A549 (cell line): ENCODE measurements at regions not wholly inside any gene's neighbourhood (a gene's known extent, or its start where the extent isn't known, plus 50 kb on each side); places are given as distances from the start of the nearest gene placed in this dataset.

Experiments used
- ATAC-seq, 2 experiments: fragments of 200-7000 bp in 1 of 2; fragments of >200 bp in 1 of 2; cut with Nextera tagmentation in 1 of 2; cut with Tn5 transposase in 1 of 2; 3 replicates each; pipeline versions ENCODE4 v1.8.0 to v1.9.1; 2018 to 2020; ENCODE audit warnings: mild to moderate bottlenecking in 1 of 2, moderate library complexity in 1 of 2
- CTCF ChIA-PET: fragments of 300-600 bp; sonication (Branson Sonifier 250); formaldehyde crosslinking; extraction: SDS; loops from one replicate; lab custom pipeline; 2021; ENCODE audit warnings: antibody characterized with exemption, inconsistent platforms; lab: Yijun Ruan, JAX
- POLR2A ChIA-PET: fragments of 350-600 bp; formaldehyde crosslinking; extraction: SDS; loops from one replicate; lab custom pipeline; 2021; ENCODE audit warnings: antibody characterized with exemption, inconsistent platforms; lab: Yijun Ruan, JAX
- DNase-seq, 2 experiments: peaks; one replicate each; pipeline versions ENCODE4 v3.0.0 to v3.0.0-alpha.2; 2011 to 2016; ENCODE audit warnings: low read depth in 1 of 2, low spot score in 1 of 2
- FAIRE-seq: peaks from 2 replicates; lab custom pipeline; 2011; peaks lifted over from hg19 to GRCh38; lab: Jason Lieb, UNC
- H3K27ac ChIP-seq, 2 experiments: fragments of >200 bp; sonication (Bioruptor Twin); formaldehyde crosslinking; 3 replicates each; pipeline ENCODE4 v1.5.1; 2016 to 2017
- H3K4me1 ChIP-seq: fragments of >200 bp; sonication (Bioruptor Twin); formaldehyde crosslinking; 3 replicates; pipeline ENCODE4 v1.6.1; 2016
- H3K4me2 ChIP-seq: fragments of >200 bp; sonication (Bioruptor Twin); formaldehyde crosslinking; 3 replicates; pipeline ENCODE4 v1.6.1; 2016
- H3K4me3 ChIP-seq: fragments of >200 bp; sonication (Bioruptor Twin); formaldehyde crosslinking; 3 replicates; pipeline ENCODE4 v1.5.1; 2016
- H3K9me3 ChIP-seq: fragments of >200 bp; sonication (Bioruptor Twin); formaldehyde crosslinking; 3 replicates; pipeline ENCODE4 v1.6.1; 2016
- BCL3 ChIP-seq: fragments of >200 bp; sonication (Bioruptor Twin); formaldehyde crosslinking; IDR thresholded peaks from 3 replicates; pipeline ENCODE4 v1.6.1; 2016
- CBX2 ChIP-seq: fragments of 200-600 bp; sonication (generic); IDR thresholded peaks from 2 replicates; pipeline ENCODE4 v1.6.1; 2016; ENCODE audit warnings: low read depth, mild to moderate bottlenecking, borderline replicate concordance
- CBX8 ChIP-seq: fragments of 200-600 bp; sonication (generic); IDR thresholded peaks from 2 replicates; pipeline ENCODE4 v1.6.1; 2016
- CHD2 ChIP-seq: fragments of 150-350 bp; IDR thresholded peaks from 2 replicates; pipeline ENCODE4 v1.6.1; 2014; ENCODE audit warnings: low read length; ENCODE audit not compliant: partially characterized antibody
- FOSB ChIP-seq: fragments of 250-450 bp; sonication (Bioruptor Pico); IDR thresholded peaks from 2 replicates; pipeline ENCODE4 v1.5.0; 2020; ENCODE audit warnings: mild to moderate bottlenecking, moderate library complexity
- HOXB13 ChIP-seq: fragments of 250-450 bp; sonication (Bioruptor Pico); IDR thresholded peaks from 2 replicates; pipeline ENCODE4 v1.5.0; 2020; ENCODE audit warnings: low read depth, mild to moderate bottlenecking, moderate library complexity
- HOXB5 ChIP-seq: fragments of 250-450 bp; sonication (Bioruptor Pico); IDR thresholded peaks from 2 replicates; pipeline ENCODE4 v1.5.0; 2020; ENCODE audit warnings: mild to moderate bottlenecking, moderate library complexity
- KDM1A ChIP-seq: fragments of 200-600 bp; sonication (generic); IDR thresholded peaks from 2 replicates; pipeline ENCODE4 v1.6.1; 2016; ENCODE audit warnings: low read depth, mild to moderate bottlenecking
- MYC ChIP-seq: IDR thresholded peaks from 2 replicates; pipeline ENCODE4 v1.6.1; 2012; ENCODE audit warnings: mild to moderate bottlenecking, inconsistent platforms, low read length, improper control_type of control experiment, borderline replicate concordance
- NFE2L2 ChIP-seq: fragments of 150-350 bp; conservative IDR thresholded peaks from 2 replicates; pipeline ENCODE4 v1.6.1; 2014; ENCODE audit warnings: low read length
- NPAS2 ChIP-seq: fragments of 250-450 bp; sonication (Bioruptor Pico); IDR thresholded peaks from 2 replicates; pipeline ENCODE4 v1.8.0; 2022; ENCODE audit warnings: mild to moderate bottlenecking, moderate library complexity, borderline replicate concordance
- NR3C1 ChIP-seq: fragments of >200 bp; sonication (Bioruptor Twin); formaldehyde crosslinking; IDR thresholded peaks from 3 replicates; pipeline ENCODE4 v1.6.1; 2017
- PBX3 ChIP-seq: IDR thresholded peaks from 2 replicates; pipeline ENCODE4 v1.6.1; 2012
- PHF8 ChIP-seq: fragments of 200-600 bp; sonication (generic); IDR thresholded peaks from 2 replicates; pipeline ENCODE4 v1.6.1; 2016; ENCODE audit warnings: low read depth, mild to moderate bottlenecking, antibody characterized with exemption, moderate library complexity, borderline replicate concordance
- REST ChIP-seq: fragments of 200-600 bp; sonication (generic); IDR thresholded peaks from 2 replicates; pipeline ENCODE4 v1.6.1; 2016; ENCODE audit warnings: antibody characterized with exemption, mild to moderate bottlenecking, moderate library complexity
- TFCP2L1 ChIP-seq: fragments of 250-450 bp; sonication (Bioruptor Pico); IDR thresholded peaks from 2 replicates; pipeline ENCODE4 v1.5.0; 2021; ENCODE audit warnings: mild to moderate bottlenecking
- ZNF302 ChIP-seq: fragments of 250-450 bp; sonication (Bioruptor Pico); IDR thresholded peaks from 2 replicates; pipeline ENCODE4 v1.9.0; 2021; ENCODE audit warnings: inconsistent platforms, mild to moderate bottlenecking, moderate library complexity
- WGBS: methylation state at CpG from one replicate; pipeline ENCODE4 v1.1.6; 2017; ENCODE audit errors: missing lambda C conversion rate; 5-methylcytosine and 5-hydroxymethylcytosine counted together

- Histone ChIP-seq H3K4me1 (no peaks in the 10 kb centered on the region), H3K27ac (no peak overlapping the region), H3K4me3 (no peak overlapping the region), H3K4me2 (no peak overlapping the region), H3K9me3 (no peaks in the 10 kb centered on the region)
- ChIA-PET CTCF (no interaction called here), POLR2A (no interaction called here)
- DNase-seq (no peak), FAIRE-seq (no peak), ATAC-seq (no peak)
- TF ChIP-seq ZNF302 (CRISPR knock-in tag) (no peak), BCL3 (no peak), HOXB5 (CRISPR knock-in tag) (no peak), PBX3 (no peak), CBX8 (no peak), NPAS2 (no peak), NFE2L2 (no peak), NR3C1 (no peak)
- 71% methylated on average over 11 of the region's 14 CpGs for WGBS
Observed at GRCh38 chr6:163726037-163726695, 311.6 kb downstream of the QKI start.

- DNase-seq (no peak), FAIRE-seq (no peak), ATAC-seq (no peak)
- H3K27ac ChIP-seq = no peak overlapping the region
- TF ChIP-seq TFCP2L1 (CRISPR knock-in tag) = no peak
- no peak for TF ChIP-seq FOSB (CRISPR knock-in tag)
- TF ChIP-seq HOXB13 (CRISPR knock-in tag) = no peak
- no peak for TF ChIP-seq PBX3
- no peak for TF ChIP-seq NR3C1
- no peak for TF ChIP-seq MYC
- no peak for TF ChIP-seq CBX2
- TF ChIP-seq CHD2 = no peak
- no peak for TF ChIP-seq ZNF302 (CRISPR knock-in tag)
- TF ChIP-seq REST = no peak
- no peak for TF ChIP-seq KDM1A
- no peak for TF ChIP-seq PHF8
- WGBS = 73% methylated on average over 18 of the region's 19 CpGs
- H3K4me1 ChIP-seq = no peaks in the 10 kb centered on the region
- POLR2A ChIA-PET = no interaction called here
- H3K9me3 ChIP-seq = no peaks in the 10 kb centered on the region
- CTCF ChIA-PET = no interaction called here
- H3K4me2 ChIP-seq = no peak overlapping the region
- H3K4me3 ChIP-seq = no peak overlapping the region
Observed at GRCh38 chr6:163725008-163725941, 310.8 kb downstream of the QKI start.
